Esophagus muscularis mucosa (tissue), 3 donors: ENCODE measurements at regions not wholly inside any gene's neighbourhood (a gene's known extent, or its start where the extent isn't known, plus 50 kb on each side); places are given as distances from the start of the nearest gene placed in this dataset.

Source experiments
- CTCF ChIP-seq, 3 experiments: fragments of 200-600 bp in 2 of 3; fragments of 450-650 bp in 1 of 3; sonication (generic) in 2 of 3; IDR thresholded peaks; one replicate each; pipeline ENCODE4 v1.5.1; 2017 to 2019; ENCODE audit warnings: antibody characterized with exemption in 3 of 3, mild to moderate bottlenecking in 2 of 3, moderate library complexity in 1 of 3
- POLR2AphosphoS5 ChIP-seq, 2 donors: sonication (generic); formaldehyde crosslinking; IDR thresholded peaks; one replicate each; pipeline ENCODE4 v1.6.1; 2017; ENCODE audit warnings: antibody characterized with exemption in 2 of 2

GRCh38 chr11:106496677-106497076 lies 419.2 kb downstream of the AASDHPPT start:
- TF ChIP-seq POLR2AphosphoS5 (IDR thresholded peaks at IDR 0.05): no peak
- no peak for TF ChIP-seq CTCF (IDR thresholded peaks at IDR 0.05)
